ENCODE measurements at regions not wholly inside any gene's neighbourhood (a gene's known extent, or its start where the extent isn't known, plus 50 kb on each side); places are given as distances from the start of the nearest gene placed in this dataset.

DNA sequence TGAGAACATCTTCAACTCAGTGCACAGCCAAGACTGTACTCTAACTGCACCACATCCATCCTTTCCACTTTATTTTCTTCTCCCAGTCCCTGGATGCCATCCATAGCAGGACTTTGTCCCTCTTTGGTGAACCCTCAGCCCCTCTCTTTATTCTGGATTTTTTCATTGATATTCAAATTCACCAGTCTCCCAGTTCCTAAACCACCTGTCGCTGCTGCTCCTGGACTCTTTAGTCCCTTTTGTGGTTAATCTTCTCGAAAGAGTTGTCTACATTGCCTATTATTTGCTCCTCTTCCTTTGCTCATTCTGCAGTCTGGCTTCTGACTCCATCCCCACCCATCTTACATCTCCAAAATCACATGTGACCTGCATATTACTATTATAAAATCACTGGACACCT, 59.4 kb upstream of the ZSWIM6 start:
- TF ChIP-seq POLR2A (IDR thresholded peaks at IDR 0.05): no peak
- no peak for TF ChIP-seq CTCF (IDR thresholded peaks at IDR 0.05)
- Histone ChIP-seq H3K36me3 (no peaks in the 10 kb centered on the region), H3K4me3 (no peak overlapping the region), H3K27me3 (no peaks in the 10 kb centered on the region), H3K4me1 (no peaks in the 10 kb centered on the region), H3K27ac (no peak overlapping the region), H3K9me3 (no peaks in the 10 kb centered on the region)
- DNase-seq: no peak

DNA sequence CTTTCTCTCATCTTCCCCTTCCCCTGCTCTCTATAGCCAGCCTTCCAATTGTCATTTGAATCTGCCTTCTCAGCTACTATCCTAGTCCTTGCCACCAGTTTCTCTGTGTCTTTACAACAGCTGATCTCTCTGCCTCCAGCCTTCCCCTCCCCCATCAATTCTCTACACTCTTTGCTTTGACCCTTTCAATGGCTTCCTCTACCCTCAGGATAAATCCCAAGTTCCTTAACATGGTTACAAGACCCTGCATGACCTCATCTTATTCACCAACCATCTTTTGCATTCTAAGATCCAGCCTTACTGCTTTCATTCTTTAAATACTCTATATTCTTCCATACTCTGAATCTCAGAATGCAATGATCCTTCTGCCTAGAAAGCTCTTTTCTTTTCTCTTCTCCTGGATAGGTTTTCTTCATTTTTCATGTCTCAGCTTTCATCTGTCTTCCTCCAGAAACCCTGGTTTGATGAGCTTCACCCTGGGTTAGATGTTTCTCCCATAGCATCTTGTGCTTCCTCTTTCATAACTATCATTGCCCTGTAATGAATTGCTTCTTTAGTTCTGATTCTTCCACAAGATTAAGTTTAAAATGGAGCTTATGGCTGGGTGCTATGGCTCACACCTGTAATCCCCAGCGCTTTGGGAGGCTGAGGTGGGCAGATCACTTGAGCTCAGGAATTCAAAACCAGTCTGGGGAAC, 58.6 kb upstream of the ZSWIM6 start:
- H3K4me3 ChIP-seq: no peak overlapping the region
- DNase-seq: no peak
- TF ChIP-seq POLR2A (IDR thresholded peaks at IDR 0.05) (no peak), CTCF (IDR thresholded peaks at IDR 0.05) (no peak)
- H3K36me3 ChIP-seq: no peaks in the 10 kb centered on the region
- no peaks in the 10 kb centered on the region for H3K27me3 ChIP-seq
- no peaks in the 10 kb centered on the region for H3K4me1 ChIP-seq
- H3K9me3 ChIP-seq: no peaks in the 10 kb centered on the region
- no peak overlapping the region for H3K27ac ChIP-seq

DNA sequence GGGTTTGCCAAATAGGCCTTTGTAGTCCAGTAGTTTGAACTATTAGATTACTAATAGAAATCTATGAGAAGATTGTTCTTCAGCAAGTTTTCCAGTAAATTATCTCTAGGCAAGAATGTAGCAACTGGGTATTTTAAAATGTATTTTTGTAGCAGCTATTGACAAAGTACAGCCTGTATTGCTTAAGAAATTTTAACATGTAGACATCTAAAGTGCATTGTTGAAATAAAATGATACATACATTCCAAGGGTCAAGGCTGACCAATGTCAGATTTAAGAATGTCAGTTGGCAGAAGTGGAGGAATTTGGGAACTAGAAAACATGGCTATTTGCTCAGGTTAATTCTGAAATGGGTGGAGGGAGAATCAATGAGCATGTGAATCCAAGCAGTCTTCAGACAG, 57.5 kb upstream of the ZSWIM6 start:
- H3K27me3 ChIP-seq: no peaks in the 10 kb centered on the region
- H3K9me3 ChIP-seq: no peaks in the 10 kb centered on the region
- TF ChIP-seq POLR2A (IDR thresholded peaks at IDR 0.05): no peak
- no peak for TF ChIP-seq CTCF (IDR thresholded peaks at IDR 0.05)
- H3K27ac ChIP-seq: no peak overlapping the region
- no peak overlapping the region for H3K4me3 ChIP-seq
- DNase-seq: no peak
- H3K4me1 ChIP-seq: no peaks in the 10 kb centered on the region
- H3K36me3 ChIP-seq: no peaks in the 10 kb centered on the region

DNA sequence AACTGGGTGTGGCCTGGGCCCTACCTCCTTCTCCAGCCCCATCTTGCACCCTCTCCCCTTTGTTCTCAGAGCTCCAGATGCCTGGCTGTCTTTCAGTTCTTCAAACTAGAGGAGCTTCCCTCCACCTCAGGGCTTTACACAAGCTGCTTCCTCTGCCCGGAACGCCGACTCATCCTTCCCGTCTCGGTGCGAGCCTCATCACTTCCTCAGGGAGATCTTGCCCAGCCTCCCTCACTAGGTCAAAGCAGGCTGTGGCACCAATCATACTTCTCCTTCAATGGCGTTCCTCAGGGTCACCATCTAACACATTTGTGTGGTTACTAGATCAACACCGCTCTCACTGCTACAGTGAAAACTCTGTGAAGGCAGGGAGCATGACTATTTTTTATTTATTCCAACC, 56.2 kb upstream of the ZSWIM6 start:
- Histone ChIP-seq H3K27ac (no peak overlapping the region), H3K27me3 (no peaks in the 10 kb centered on the region), H3K4me3 (no peak overlapping the region), H3K36me3 (no peaks in the 10 kb centered on the region), H3K9me3 (no peaks in the 10 kb centered on the region), H3K4me1 (peaks cover 0 to 3% (median 0%) of the 10 kb centered on the region in 4 donors)
- DNase-seq: peak in 2 of 3 donors; percentile 30 to 57
- no peak for TF ChIP-seq POLR2A (IDR thresholded peaks at IDR 0.05)
- TF ChIP-seq CTCF (IDR thresholded peaks at IDR 0.05): no peak

DNA sequence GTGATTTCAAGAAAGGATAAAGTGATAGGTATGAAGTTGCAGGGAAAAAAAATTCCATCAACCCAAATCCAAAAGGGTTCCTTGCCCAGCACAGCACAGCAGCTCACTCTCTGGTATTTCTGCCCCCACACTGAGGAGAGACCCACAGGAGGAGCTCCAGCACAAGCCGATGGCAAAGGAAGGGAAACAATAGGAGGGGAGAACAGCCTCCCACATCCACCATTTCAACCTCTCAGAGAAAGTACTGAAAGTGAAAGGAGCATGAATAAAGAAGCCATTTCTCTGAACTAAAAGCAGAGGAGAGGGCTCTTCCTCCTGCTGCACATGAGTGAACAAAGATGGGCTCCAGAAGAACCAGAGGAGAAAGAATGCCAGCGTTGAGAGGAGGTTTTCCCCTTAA, 54.9 kb upstream of the ZSWIM6 start:
- Histone ChIP-seq H3K4me1 (peaks cover 0 to 7% (median 0%) of the 10 kb centered on the region in 4 donors), H3K4me3 (no peak overlapping the region), H3K27me3 (no peaks in the 10 kb centered on the region), H3K9me3 (no peaks in the 10 kb centered on the region), H3K27ac (no peak overlapping the region), H3K36me3 (no peaks in the 10 kb centered on the region)
- no peak for DNase-seq
- TF ChIP-seq POLR2A (IDR thresholded peaks at IDR 0.05) (no peak), CTCF (IDR thresholded peaks at IDR 0.05) (no peak)

DNA sequence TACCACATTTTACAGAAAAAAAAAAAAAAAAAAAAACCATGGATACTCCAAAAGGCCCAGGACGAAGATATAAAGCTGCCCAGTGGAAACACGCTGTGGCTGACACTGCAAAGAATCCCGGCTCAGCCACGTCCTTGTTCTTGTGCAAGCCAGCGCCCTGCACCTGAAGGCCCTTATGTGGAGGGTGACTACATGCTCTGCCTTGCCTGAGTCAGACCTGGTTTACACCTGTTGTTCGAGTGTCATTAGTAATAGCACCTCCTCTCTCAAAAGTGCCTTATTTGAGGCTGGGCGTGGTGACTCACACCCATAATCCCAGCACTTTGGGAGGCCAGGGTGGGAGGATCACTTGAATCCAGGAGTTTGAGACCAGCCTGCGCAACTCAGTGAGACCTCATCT, 54.3 kb upstream of the ZSWIM6 start:
- DNase-seq: peak in 1 of 3 donors; percentile 53
- H3K4me3 ChIP-seq: no peak overlapping the region
- peaks cover 0 to 7% (median 0%) of the 10 kb centered on the region in 4 donors for H3K4me1 ChIP-seq
- no peaks in the 10 kb centered on the region for H3K27me3 ChIP-seq
- no peak for TF ChIP-seq POLR2A (IDR thresholded peaks at IDR 0.05)
- H3K27ac ChIP-seq: no peak overlapping the region
- no peaks in the 10 kb centered on the region for H3K9me3 ChIP-seq
- no peaks in the 10 kb centered on the region for H3K36me3 ChIP-seq
